HG02981 (cell line): ENCODE measurements at regions not wholly inside any gene's neighbourhood (a gene's known extent, or its start where the extent isn't known, plus 50 kb on each side); places are given as distances from the start of the nearest gene placed in this dataset.

ENCODE experiments used
- ATAC-seq: cut with Tn5 transposase; IDR thresholded peaks from one replicate; pipeline ENCODE4 v1.9.1; 2021; ENCODE audit warnings: mild to moderate bottlenecking, moderate library complexity; ENCODE audit not compliant: unreplicated experiment

DNA sequence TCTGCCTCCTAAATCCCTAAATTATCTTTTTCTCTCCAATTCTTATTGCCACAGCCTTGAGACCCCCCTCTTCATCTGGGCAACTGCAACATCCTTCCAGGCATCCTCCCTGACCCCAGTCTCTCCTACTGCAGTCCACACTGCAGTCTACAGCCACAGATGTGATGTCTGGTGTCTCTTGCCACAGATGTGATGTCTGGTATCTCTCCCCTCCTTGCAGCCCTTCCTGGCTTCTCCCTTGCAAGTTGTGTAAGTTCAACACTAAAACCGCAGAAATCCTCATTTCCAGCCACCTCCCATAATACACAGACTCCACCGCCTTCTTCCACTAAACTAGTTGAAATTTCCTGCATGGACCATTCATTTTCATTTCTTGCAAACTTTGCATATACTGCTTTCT, 113.1 kb upstream of the DDX18 start:
- no peak for ATAC-seq

DNA sequence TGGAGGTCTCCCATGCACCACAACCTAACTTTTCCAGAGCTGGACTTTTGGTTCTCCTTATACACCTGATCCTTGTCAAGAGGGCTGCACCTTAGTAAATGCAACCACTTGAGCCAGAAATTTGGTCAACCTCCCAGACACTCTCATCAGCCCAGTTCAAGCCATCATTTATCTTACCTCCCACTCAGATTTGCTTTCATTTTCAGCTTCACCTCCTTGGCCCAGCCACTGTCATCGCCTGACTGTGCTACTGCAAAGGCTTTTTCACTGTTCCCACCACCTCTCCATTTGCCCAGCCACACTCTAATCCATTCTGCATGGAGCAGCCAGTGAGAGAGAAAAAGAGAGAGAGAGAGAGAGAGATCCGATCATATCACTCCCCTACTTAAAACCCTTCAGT, 112.4 kb upstream of the DDX18 start:
- ATAC-seq: no peak

DNA sequence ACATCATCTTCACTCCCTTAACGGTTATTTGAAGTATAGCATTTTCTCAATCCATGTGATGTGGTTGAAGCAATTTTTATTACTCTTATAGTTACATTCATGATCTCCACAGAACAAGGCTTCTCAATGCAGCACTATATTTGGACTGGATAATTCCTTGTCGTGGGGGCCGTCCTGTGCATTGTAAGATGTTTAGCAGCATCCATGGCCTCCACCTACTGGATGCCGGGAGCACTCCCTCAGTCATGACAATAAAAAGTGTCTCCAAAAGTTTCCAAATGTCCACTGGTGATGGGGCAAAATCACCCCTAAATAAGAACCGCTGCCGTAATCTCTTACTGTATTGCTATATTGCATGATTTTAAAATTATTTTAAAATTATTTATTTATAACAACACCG, 110.6 kb upstream of the DDX18 start:
- ATAC-seq: no peak

DNA sequence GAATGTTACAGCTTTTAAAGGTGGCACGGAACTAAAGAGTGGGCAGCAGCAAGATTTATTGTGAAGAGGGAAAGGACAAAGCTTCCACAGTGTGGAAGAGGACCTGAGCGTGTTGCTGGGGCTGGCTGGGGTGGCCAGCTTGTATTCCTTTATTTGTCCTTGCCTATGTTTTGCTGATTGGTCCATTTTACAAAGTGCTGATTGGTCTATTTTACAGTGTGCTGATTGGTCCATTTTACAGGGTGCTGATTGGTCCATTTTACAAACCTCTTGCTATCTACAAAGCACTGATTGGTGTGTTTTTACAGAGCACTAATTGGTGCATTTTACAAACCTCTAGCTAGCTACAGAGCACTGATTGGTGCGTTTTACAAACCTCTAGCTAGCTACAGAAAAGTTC, 109.7 kb upstream of the DDX18 start:
- no peak for ATAC-seq

DNA sequence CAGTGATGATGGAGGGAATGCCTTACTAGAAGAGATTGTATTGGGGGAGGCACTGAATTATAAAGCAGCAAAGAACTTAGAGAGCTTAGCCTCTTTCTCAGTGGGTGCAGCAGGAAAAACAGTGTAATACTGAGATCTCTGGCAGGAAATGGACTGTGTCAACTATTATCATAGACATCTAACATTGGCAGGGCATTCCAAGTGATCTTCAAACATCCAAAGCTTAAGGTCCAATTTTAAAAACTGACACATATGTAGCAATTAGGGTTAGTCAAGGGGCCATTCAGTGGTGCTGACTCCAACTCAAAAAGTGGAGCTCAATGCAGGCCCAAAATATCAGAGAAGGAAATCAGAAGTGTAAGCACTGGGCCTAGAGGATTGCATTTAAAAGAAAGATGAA, 106.6 kb upstream of the DDX18 start:
- no peak for ATAC-seq

GRCh38 chr2:117712684-117713083, 101.8 kb upstream of the DDX18 start:
- ATAC-seq: no peak

- ATAC-seq: no peak
These were observed 100.4 kb upstream of the DDX18 start for GRCh38 chr2:117714110-117714509.

DNA sequence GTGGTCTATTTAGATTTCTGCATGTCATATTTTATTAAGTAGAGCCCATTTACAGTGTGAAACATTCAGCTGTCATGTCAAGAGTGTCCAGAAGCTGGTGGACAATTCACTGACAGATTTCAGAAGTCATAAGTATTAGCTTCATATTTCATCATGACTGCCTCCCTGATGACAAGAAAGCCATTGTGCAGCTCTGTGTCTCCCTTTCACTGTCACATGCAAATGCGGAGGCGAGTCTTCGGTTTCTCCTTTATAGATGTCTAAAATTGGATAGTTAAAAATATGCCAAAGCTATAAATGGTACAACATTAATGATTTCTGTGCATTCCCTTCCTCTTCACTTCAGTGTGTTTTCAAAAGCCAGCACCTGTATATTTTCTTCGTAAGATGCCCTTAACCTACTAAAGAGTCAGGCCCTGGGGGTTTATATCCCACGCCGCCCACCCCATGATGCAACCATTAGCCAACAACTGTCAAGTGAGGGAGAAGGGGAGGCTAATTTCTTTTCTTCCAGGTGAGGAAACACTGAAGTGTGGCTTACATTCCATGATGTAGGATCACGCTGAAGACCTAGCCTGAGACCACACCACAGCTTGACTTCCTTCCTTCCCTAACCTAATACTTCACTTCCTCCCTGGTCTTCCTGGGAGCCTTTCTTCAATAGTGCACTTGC, 99.6 kb upstream of the DDX18 start:
- no peak for ATAC-seq

DNA sequence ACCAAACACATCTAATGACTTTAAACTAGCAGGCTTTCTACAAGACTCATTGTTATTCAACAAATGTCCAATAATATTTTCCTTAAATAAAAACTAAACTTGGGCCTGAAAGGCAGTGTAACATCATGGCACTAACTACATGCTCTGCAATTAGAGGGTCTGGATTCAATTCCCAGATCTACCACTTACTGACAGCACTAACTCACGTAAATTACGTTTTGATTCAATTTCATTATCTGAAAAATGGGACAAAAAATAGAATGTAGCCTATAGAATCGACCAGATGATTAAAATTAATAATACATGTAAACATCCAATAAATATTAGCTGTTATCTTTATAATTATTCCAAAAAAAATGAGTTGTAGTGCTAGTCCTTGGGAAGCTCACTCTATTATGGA, 98.0 kb upstream of the DDX18 start:
- no peak for ATAC-seq

- no peak for ATAC-seq
These were observed 97.4 kb upstream of the DDX18 start for GRCh38 chr2:117717072-117717471.

DNA sequence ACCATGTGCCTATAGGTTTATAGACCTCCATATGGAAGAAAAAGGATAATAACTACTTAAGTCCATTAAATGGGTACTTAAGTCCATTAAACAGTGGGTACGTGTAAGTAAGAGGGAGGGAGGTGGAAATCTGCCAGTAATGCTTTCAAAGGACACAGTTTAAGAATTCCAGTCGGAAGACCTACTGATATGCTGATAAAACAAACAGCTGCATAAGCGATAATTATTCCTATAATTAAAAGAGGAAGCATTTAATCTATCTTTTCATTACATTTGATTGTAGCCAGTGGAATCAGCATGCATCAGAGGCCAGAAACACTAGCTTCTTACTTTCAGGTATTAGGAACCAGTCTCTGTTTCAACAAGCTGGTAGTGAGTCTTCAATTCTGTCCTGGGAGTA, 96.4 kb upstream of the DDX18 start:
- no peak for ATAC-seq

DNA sequence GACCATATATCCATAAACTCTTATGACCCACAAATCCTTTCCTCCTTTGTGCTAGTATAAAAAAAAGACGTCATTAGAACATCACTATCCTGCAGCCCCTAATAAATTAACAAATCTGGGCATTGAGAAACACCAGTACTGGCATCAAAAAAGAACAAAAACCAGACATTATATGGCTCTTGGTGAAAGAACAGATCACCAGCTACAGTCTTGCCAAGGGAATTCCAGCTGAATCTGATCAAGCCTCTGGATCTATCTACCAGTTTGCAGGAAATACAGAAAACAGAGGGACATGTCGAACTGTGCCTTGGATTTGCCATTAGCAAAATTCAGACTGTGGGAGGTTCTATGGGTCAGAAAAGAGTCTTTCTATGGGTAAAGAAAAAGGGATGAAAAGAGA, 93.7 kb upstream of the DDX18 start:
- ATAC-seq: no peak

DNA sequence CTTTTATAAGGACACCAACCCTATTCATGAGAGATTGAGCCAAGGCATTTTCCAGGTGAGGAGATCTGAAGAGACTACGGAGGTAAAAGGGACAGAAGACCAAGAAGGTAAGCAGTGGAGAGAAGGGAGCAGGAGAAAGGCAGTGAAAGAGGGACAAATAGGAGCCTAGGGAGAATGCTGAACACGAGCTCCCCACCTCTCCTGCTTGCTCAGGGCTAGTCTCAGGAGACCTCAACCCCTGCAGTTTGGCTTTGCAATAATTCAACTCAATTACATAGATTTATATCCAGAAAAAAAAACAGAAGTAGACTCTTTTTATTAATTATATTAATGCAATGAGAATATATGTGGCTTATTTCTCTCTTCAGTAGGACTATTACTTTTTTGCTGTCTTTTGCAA, 91.0 kb upstream of the DDX18 start:
- no peak for ATAC-seq

- ATAC-seq: no peak
These were observed 90.5 kb upstream of the DDX18 start for GRCh38 chr2:117723888-117724434.

DNA sequence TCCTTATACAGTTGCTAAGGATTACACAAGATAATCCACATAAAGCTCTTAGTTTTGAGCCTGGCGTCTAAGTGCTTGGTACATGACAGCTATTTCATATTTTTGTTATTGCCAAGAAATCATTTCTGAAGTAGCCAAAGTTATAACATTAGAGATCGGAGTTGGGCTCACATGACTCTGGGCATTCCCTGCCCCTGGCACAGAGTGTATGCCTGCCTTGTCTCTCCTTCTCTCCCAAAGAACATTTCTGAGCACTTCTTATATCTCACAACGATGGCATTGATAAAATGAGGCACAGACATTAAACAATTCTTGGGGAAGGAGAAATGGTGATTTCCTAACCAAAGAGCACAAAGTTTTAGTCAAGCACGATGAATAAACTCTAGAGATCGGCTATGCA, 87.7 kb upstream of the DDX18 start:
- no peak for ATAC-seq

DNA sequence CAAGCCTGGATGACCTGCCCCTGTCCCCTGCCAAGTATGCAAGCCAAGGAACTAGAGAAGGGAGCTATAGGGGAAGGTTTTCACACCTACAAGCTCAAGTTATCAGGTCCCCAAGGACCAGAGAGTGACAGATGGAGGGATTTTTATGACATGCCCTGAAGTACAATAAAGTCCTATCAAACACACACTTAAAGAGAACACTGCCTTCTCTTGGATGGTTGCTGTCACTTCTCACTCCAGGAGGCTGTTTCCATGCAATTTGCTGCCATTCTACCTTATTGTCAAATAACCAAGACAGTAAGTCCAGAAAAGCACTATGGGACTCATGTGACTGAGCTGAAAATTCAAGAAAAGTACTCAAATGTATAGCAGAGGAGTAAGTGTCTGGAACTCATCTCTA, 76.6 kb upstream of the DDX18 start:
- ATAC-seq: no peak

DNA sequence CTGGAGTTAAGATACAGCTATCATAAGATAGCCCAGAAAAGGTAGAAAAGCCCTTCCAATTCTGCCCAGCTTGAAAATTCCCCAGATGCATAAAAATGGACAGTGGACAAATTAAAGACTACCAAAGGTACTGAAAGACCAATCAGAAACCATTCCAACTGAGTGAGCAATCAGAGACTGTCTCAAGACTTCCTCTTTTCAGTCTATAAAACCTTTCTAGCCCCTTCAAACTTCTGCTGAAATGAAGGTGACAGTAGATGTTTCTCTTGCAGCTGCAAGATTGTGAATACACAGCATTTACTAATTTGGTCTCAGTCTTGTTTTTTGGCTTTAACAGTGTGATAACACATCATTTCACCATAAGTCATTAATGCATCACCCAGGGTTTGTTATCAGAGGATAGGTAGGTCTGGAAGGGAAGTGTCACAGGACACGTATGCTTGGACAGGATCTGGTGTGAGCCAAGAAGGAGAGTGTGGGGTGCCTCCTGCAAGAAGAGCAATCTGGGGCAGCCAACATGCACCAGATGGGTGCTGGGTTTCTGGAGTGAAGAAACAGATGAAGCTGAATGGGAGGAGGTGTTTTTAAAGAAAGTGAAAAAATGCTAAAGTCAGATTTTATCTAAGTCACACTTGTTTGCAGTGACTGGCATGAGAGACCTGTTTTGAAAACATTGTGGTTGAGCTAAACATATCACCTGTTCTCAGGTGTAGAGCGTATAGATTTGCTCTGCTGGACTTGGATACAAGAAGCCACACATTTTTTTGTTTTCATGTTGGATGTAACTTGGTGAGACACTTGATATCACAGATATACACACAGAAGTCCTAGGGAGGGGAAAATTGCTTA, 75.3 kb upstream of the DDX18 start:
- no peak for ATAC-seq

DNA sequence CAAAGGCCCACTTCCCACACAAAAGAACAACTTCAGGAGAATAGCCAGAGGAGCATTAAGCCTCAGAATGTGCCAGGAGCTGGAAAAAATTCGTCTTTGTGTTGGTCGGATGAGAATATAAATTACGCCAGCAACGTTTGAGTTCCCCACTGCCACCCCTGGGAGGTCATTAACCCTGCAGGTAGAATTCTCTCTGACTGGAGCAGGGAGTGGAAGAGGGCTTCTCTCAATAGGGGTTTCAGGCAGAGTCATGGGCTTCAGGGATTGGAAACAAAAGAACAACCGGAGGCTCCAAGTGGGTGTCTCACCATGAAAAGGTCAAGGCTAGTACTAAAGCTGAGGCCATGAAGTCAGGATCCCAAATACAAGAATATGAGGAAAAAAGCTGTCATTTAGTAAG, 69.0 kb upstream of the DDX18 start:
- no peak for ATAC-seq

- ATAC-seq: no peak
These were observed 58.7 kb upstream of the DDX18 start for GRCh38 chr2:117755768-117756167.

DNA sequence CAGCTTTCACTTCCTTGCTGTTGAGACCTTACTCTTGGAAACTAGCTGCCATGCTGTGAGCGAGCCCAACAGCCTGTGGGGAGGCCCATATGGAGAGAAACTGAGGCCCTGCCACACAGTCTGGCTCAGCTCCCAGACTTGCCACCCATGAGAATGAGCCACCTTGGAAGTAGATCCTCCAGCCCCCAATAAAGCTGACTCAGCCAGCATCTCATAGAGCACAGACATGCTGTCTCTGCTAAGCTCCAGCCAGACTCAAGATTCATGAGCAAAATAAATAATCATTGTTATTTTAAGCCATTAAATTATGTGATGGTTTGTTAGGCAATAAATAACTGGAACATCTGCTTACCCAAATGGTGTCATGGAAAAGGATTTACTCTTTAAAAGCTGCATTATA, 53.6 kb upstream of the DDX18 start:
- no peak for ATAC-seq

DNA sequence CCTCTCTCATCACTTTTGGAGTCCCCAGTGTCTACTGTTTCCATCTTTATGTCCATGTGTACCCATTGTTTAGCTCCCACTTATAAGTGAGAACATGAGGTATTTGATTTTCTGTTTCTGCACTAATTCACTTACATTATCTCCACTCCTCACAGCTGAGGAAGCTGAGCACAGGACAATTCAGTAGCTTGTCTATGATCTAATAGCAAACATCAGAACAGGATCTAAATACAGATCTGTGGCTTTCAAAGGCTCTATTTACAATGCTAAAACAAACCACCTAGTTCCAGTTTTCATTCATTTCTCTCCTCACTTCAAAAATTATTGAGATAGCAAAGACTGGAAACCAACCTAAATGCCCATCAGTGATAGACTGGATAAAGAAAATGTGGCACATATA, 52.0 kb upstream of the DDX18 start:
- no peak for ATAC-seq

DNA sequence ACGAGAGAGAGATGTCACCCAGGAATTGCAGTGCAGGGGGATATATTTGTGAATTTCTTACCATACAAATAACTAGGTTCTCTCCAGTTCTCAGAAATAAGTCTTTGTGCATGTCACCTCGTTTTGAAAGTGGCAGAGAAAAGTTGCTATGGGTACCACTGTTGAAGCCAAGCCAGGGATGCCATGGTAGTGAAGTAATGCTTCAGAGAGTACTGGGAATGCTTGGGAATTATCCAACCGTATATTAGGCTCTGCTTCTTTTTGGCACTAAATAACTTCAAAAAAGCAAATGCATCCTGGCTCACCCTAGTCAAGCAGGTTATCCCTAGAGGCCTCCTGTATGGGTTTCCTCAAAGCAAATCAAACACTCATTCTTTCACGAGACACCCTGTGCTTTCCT, 50.7 kb upstream of the DDX18 start:
- ATAC-seq: no peak
